ENCODE measurements at regions not wholly inside any gene's neighbourhood (a gene's known extent, or its start where the extent isn't known, plus 50 kb on each side); places are given as distances from the start of the nearest gene placed in this dataset.

GRCh38 chr22:47841156-47841555, 1078.7 kb downstream of the TBC1D22A start:
- TF ChIP-seq CTCF (IDR thresholded peaks at IDR 0.05) (no peak), EZH2 (IDR thresholded peaks at IDR 0.05; ENCODE audit: borderline replicate concordance, insufficient read depth, low read depth, low read length, poor library complexity, severe bottlenecking) (no peak)
